A549 (cell line): ENCODE measurements at regions not wholly inside any gene's neighbourhood (a gene's known extent, or its start where the extent isn't known, plus 50 kb on each side); places are given as distances from the start of the nearest gene placed in this dataset.

ENCODE experiments used
- ATAC-seq, 2 experiments: fragments of 200-7000 bp in 1 of 2; fragments of >200 bp in 1 of 2; cut with Nextera tagmentation in 1 of 2; cut with Tn5 transposase in 1 of 2; 3 replicates each; pipeline versions ENCODE4 v1.8.0 to v1.9.1; 2018 to 2020; ENCODE audit warnings: mild to moderate bottlenecking in 1 of 2, moderate library complexity in 1 of 2
- CTCF ChIA-PET: fragments of 300-600 bp; sonication (Branson Sonifier 250); formaldehyde crosslinking; extraction: SDS; loops from one replicate; lab custom pipeline; 2021; ENCODE audit warnings: antibody characterized with exemption, inconsistent platforms; lab: Yijun Ruan, JAX
- POLR2A ChIA-PET: fragments of 350-600 bp; formaldehyde crosslinking; extraction: SDS; loops from one replicate; lab custom pipeline; 2021; ENCODE audit warnings: antibody characterized with exemption, inconsistent platforms; lab: Yijun Ruan, JAX
- DNase-seq, 2 experiments: peaks; one replicate each; pipeline versions ENCODE4 v3.0.0 to v3.0.0-alpha.2; 2011 to 2016; ENCODE audit warnings: low read depth in 1 of 2, low spot score in 1 of 2
- FAIRE-seq: peaks from 2 replicates; lab custom pipeline; 2011; peaks lifted over from hg19 to GRCh38; lab: Jason Lieb, UNC
- H3K27ac ChIP-seq, 2 experiments: fragments of >200 bp; sonication (Bioruptor Twin); formaldehyde crosslinking; 3 replicates each; pipeline ENCODE4 v1.5.1; 2016 to 2017
- H3K4me1 ChIP-seq: fragments of >200 bp; sonication (Bioruptor Twin); formaldehyde crosslinking; 3 replicates; pipeline ENCODE4 v1.6.1; 2016
- H3K4me2 ChIP-seq: fragments of >200 bp; sonication (Bioruptor Twin); formaldehyde crosslinking; 3 replicates; pipeline ENCODE4 v1.6.1; 2016
- H3K4me3 ChIP-seq: fragments of >200 bp; sonication (Bioruptor Twin); formaldehyde crosslinking; 3 replicates; pipeline ENCODE4 v1.5.1; 2016
- H3K9me3 ChIP-seq: fragments of >200 bp; sonication (Bioruptor Twin); formaldehyde crosslinking; 3 replicates; pipeline ENCODE4 v1.6.1; 2016
- BCL3 ChIP-seq: fragments of >200 bp; sonication (Bioruptor Twin); formaldehyde crosslinking; IDR thresholded peaks from 3 replicates; pipeline ENCODE4 v1.6.1; 2016
- CHD4 ChIP-seq: fragments of 200-600 bp; sonication (generic); IDR thresholded peaks from 2 replicates; pipeline ENCODE4 v1.6.1; 2016; ENCODE audit warnings: antibody characterized with exemption, mild to moderate bottlenecking, borderline replicate concordance
- EP300 ChIP-seq, 2 experiments: fragments of >200 bp; sonication (Bioruptor Twin); formaldehyde crosslinking; IDR thresholded peaks; 2 replicates in 1 of 2; 3 replicates in 1 of 2; pipeline ENCODE4 v1.6.1; 2016 to 2017
- HES2 ChIP-seq: fragments of >200 bp; sonication (Bioruptor Twin); formaldehyde crosslinking; IDR thresholded peaks from 2 replicates; pipeline ENCODE4 v1.6.1; 2016
- HMGXB4 ChIP-seq: fragments of 250-450 bp; sonication (Bioruptor Pico); IDR thresholded peaks from 2 replicates; pipeline ENCODE4 v1.5.0; 2021; ENCODE audit warnings: mild to moderate bottlenecking, moderate library complexity, borderline replicate concordance
- HOXB5 ChIP-seq: fragments of 250-450 bp; sonication (Bioruptor Pico); IDR thresholded peaks from 2 replicates; pipeline ENCODE4 v1.5.0; 2020; ENCODE audit warnings: mild to moderate bottlenecking, moderate library complexity
- MAFK ChIP-seq: fragments of 450-650 bp; IDR thresholded peaks from 2 replicates; pipeline ENCODE4 v1.6.1; 2014; ENCODE audit not compliant: partially characterized antibody
- MAX ChIP-seq: IDR thresholded peaks from 2 replicates; pipeline ENCODE4 v1.6.1; 2012
- NFE2L2 ChIP-seq: fragments of 150-350 bp; conservative IDR thresholded peaks from 2 replicates; pipeline ENCODE4 v1.6.1; 2014; ENCODE audit warnings: low read length
- PHF8 ChIP-seq: fragments of 200-600 bp; sonication (generic); IDR thresholded peaks from 2 replicates; pipeline ENCODE4 v1.6.1; 2016; ENCODE audit warnings: low read depth, mild to moderate bottlenecking, antibody characterized with exemption, moderate library complexity, borderline replicate concordance
- POLR2AphosphoS2 ChIP-seq: conservative IDR thresholded peaks from 2 replicates; pipeline ENCODE4 v1.6.1; 2012; ENCODE audit warnings: low read length, improper control_type of control experiment, inconsistent platforms
- REST ChIP-seq: fragments of 200-600 bp; sonication (generic); IDR thresholded peaks from 2 replicates; pipeline ENCODE4 v1.6.1; 2016; ENCODE audit warnings: antibody characterized with exemption, mild to moderate bottlenecking, moderate library complexity
- RNF2 ChIP-seq: fragments of 200-600 bp; sonication (generic); IDR thresholded peaks from 2 replicates; pipeline ENCODE4 v1.6.1; 2016; ENCODE audit warnings: low read depth, mild to moderate bottlenecking, antibody characterized with exemption, moderate library complexity, borderline replicate concordance
- TFCP2L1 ChIP-seq: fragments of 250-450 bp; sonication (Bioruptor Pico); IDR thresholded peaks from 2 replicates; pipeline ENCODE4 v1.5.0; 2021; ENCODE audit warnings: mild to moderate bottlenecking
- USF2 ChIP-seq: fragments of 450-650 bp; IDR thresholded peaks from 2 replicates; pipeline ENCODE4 v1.6.1; 2014; ENCODE audit warnings: antibody characterized with exemption
- ZSCAN20 ChIP-seq: fragments of 250-450 bp; sonication (Bioruptor Pico); IDR thresholded peaks from 2 replicates; pipeline ENCODE4 v1.8.0; 2022; ENCODE audit warnings: mild to moderate bottlenecking, moderate library complexity
- WGBS: methylation state at CpG from one replicate; pipeline ENCODE4 v1.1.6; 2017; ENCODE audit errors: missing lambda C conversion rate; 5-methylcytosine and 5-hydroxymethylcytosine counted together

GRCh38 chr18:78595924-78596573 lies 383.6 kb upstream of the SALL3 start:
- CTCF ChIA-PET, result no interaction called here
- 12% methylated on average over 7 of the region's 9 CpGs for WGBS
- TF ChIP-seq MAX, result no peak

GRCh38 chr18:78596794-78597345 lies 382.7 kb upstream of the SALL3 start:
- DNase-seq (no peak), FAIRE-seq (no peak), ATAC-seq (no peak)
- H3K4me2 ChIP-seq, result no peak overlapping the region
- ChIA-PET CTCF (no interaction called here), POLR2A (no interaction called here)
- H3K27ac ChIP-seq, result no peak overlapping the region
- H3K4me3 ChIP-seq, result no peak overlapping the region
- TF ChIP-seq HMGXB4 (no peak), BCL3 (no peak), MAFK (no peak), NFE2L2 (no peak), CHD4 (no peak), POLR2AphosphoS2 (no peak), HES2 (no peak), PHF8 (no peak), EP300 (IDR thresholded peaks at IDR 0.05) (no peak), USF2 (no peak), REST (no peak), TFCP2L1 (CRISPR knock-in tag) (no peak), ZSCAN20 (no peak), RNF2 (no peak), HOXB5 (CRISPR knock-in tag) (no peak)
- 18% methylated on average over 8 of the region's 8 CpGs for WGBS
- H3K4me1 ChIP-seq, result no peaks in the 10 kb centered on the region
- H3K9me3 ChIP-seq, result no peaks in the 10 kb centered on the region

More at GRCh38 chr18:78595924-78596573, 383.6 kb upstream of the SALL3 start:
- H3K4me3 ChIP-seq, result no peak overlapping the region
- no peak overlapping the region for H3K27ac ChIP-seq
- ATAC-seq (no peak), DNase-seq (no peak), FAIRE-seq (no peak)
- no peaks in the 10 kb centered on the region for H3K4me1 ChIP-seq
- no peaks in the 10 kb centered on the region for H3K9me3 ChIP-seq
- H3K4me2 ChIP-seq, result no peak overlapping the region
- POLR2A ChIA-PET, result no interaction called here
